ENCODE measurements at regions not wholly inside any gene's neighbourhood (a gene's known extent, or its start where the extent isn't known, plus 50 kb on each side); places are given as distances from the start of the nearest gene placed in this dataset.

GRCh38 chr2:150653351-150653750 is 165.9 kb upstream of the RND3 start:
- Mint-ChIP-seq H3K27me3 (ENCODE audit: low read depth) (no peaks in the 10 kb centered on the region), H3K27ac (no peak overlapping the region), H3K36me3 (no peaks in the 10 kb centered on the region), H3K9me3 (peaks cover 17% of the 10 kb centered on the region), H3K4me3 (no peak overlapping the region), H3K4me1 (no peaks in the 10 kb centered on the region)
- TF ChIP-seq, protein P1, sequence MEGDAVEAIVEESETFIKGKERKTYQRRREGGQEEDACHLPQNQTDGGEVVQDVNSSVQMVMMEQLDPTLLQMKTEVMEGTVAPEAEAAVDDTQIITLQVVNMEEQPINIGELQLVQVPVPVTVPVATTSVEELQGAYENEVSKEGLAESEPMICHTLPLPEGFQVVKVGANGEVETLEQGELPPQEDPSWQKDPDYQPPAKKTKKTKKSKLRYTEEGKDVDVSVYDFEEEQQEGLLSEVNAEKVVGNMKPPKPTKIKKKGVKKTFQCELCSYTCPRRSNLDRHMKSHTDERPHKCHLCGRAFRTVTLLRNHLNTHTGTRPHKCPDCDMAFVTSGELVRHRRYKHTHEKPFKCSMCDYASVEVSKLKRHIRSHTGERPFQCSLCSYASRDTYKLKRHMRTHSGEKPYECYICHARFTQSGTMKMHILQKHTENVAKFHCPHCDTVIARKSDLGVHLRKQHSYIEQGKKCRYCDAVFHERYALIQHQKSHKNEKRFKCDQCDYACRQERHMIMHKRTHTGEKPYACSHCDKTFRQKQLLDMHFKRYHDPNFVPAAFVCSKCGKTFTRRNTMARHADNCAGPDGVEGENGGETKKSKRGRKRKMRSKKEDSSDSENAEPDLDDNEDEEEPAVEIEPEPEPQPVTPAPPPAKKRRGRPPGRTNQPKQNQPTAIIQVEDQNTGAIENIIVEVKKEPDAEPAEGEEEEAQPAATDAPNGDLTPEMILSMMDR (IDR thresholded peaks at IDR 0.05; ENCODE audit: unreplicated experiment), result no peak
- DNase-seq (ENCODE audit: low spot score in 2 of 2, unreplicated experiment in 2 of 2), result no peak

DNA sequence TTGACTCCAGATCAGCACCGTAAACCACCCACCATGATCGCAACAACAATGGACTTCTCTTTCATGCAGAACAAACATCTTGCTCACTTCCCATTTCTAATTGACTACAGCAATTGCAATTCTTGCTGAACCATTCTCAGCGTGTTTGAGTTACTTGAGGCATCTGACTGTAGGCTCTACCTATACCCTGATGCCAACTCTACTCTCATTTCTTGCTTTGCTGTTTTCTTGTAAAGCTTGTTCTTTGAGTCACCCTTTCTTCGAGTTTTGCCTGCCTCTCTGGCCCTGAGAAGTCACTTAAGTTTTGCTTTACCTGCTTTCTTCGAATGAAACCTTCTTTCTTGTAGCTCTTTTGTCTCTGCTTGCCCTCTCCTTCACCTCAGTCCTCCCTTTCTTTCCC is 160.5 kb upstream of the RND3 start:
- no peak overlapping the region for H3K4me3 Mint-ChIP-seq
- TF ChIP-seq, protein P1 (IDR thresholded peaks at IDR 0.05; ENCODE audit: unreplicated experiment), result no peak

GRCh38 chr2:150646746-150647145 is 159.3 kb upstream of the RND3 start:
- TF ChIP-seq, protein P1 (IDR thresholded peaks at IDR 0.05; ENCODE audit: unreplicated experiment), result no peak
- H3K27me3 Mint-ChIP-seq (ENCODE audit: low read depth), result no peaks in the 10 kb centered on the region
- no peaks in the 10 kb centered on the region for H3K9me3 Mint-ChIP-seq
- no peak overlapping the region for H3K4me3 Mint-ChIP-seq
- H3K27ac Mint-ChIP-seq, result no peak overlapping the region
- DNase-seq (ENCODE audit: low spot score in 2 of 2, unreplicated experiment in 2 of 2), result no peak
- H3K36me3 Mint-ChIP-seq, result no peaks in the 10 kb centered on the region
- peaks cover 23% of the 10 kb centered on the region for H3K4me1 Mint-ChIP-seq

More for the DNA sequence above, 160.5 kb upstream of the RND3 start:
- no peak for DNase-seq (ENCODE audit: low spot score in 2 of 2, unreplicated experiment in 2 of 2)
- H3K27me3 Mint-ChIP-seq (ENCODE audit: low read depth), result no peaks in the 10 kb centered on the region
- H3K27ac Mint-ChIP-seq, result no peak overlapping the region
- peaks cover 19% of the 10 kb centered on the region for H3K4me1 Mint-ChIP-seq
- H3K36me3 Mint-ChIP-seq, result no peaks in the 10 kb centered on the region
- H3K9me3 Mint-ChIP-seq, result no peaks in the 10 kb centered on the region

GRCh38 chr2:150644298-150645067 is 157.0 kb upstream of the RND3 start:
- H3K4me3 Mint-ChIP-seq, result no peak overlapping the region
- H3K36me3 Mint-ChIP-seq, result no peaks in the 10 kb centered on the region
- no peak for DNase-seq (ENCODE audit: low spot score in 2 of 2, unreplicated experiment in 2 of 2)
- H3K27ac Mint-ChIP-seq, result no peak overlapping the region
- peaks cover 33% of the 10 kb centered on the region for H3K4me1 Mint-ChIP-seq
- no peaks in the 10 kb centered on the region for H3K9me3 Mint-ChIP-seq
- H3K27me3 Mint-ChIP-seq (ENCODE audit: low read depth), result no peaks in the 10 kb centered on the region
- TF ChIP-seq, protein P1 (IDR thresholded peaks at IDR 0.05; ENCODE audit: unreplicated experiment), result no peak

- no peak overlapping the region for H3K27ac Mint-ChIP-seq
- no peaks in the 10 kb centered on the region for H3K27me3 Mint-ChIP-seq (ENCODE audit: low read depth)
- H3K4me1 Mint-ChIP-seq, result peaks cover 38% of the 10 kb centered on the region
- no peak for DNase-seq (ENCODE audit: low spot score in 2 of 2, unreplicated experiment in 2 of 2)
- TF ChIP-seq, protein P1 (IDR thresholded peaks at IDR 0.05; ENCODE audit: unreplicated experiment), result no peak
- no peaks in the 10 kb centered on the region for H3K9me3 Mint-ChIP-seq
- H3K36me3 Mint-ChIP-seq, result no peaks in the 10 kb centered on the region
- H3K4me3 Mint-ChIP-seq, result no peak overlapping the region
Measured at GRCh38 chr2:150643114-150643725, 155.8 kb upstream of the RND3 start.

All from mesothelial cell of epicardium (in vitro differentiated cells).